ENCODE measurements at regions not wholly inside any gene's neighbourhood (a gene's known extent, or its start where the extent isn't known, plus 50 kb on each side); places are given as distances from the start of the nearest gene placed in this dataset.

DNA sequence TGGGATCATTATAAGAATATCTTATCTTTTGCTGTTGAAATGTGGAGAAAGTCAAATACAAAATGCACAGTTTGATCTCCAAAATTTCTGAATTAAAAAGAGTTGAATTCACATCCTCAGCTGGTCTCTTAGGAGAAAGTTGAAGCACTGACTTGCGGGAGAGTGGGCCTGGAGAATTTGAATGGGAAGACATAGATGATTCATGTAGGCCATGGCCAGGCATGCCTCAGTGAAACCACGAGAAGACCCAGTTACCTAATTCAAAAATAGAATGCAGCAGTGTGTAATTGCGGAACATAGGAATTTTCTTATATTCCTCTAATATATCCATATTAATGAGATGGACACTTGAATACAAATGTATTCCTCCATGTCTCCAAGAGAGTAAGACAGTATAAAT, 53.0 kb upstream of the DTNBP1 start:
- no peak for TF ChIP-seq SUZ12 (IDR thresholded peaks at IDR 0.05)
- TF ChIP-seq FOXK2 (IDR thresholded peaks at IDR 0.05): no peak
- no peak for TF ChIP-seq NFRKB (IDR thresholded peaks at IDR 0.05)
- no peak for TF ChIP-seq ARNT (IDR thresholded peaks at IDR 0.05)
- no peak for TF ChIP-seq LEF1 (IDR thresholded peaks at IDR 0.05; ENCODE audit: borderline replicate concordance)
- no peak for TF ChIP-seq FOXM1 (IDR thresholded peaks at IDR 0.05; ENCODE audit: borderline replicate concordance)
- no peak for TF ChIP-seq ZNF384 (IDR thresholded peaks at IDR 0.05)

All from HEK293T (cell line).